ENCODE measurements at regions not wholly inside any gene's neighbourhood (a gene's known extent, or its start where the extent isn't known, plus 50 kb on each side); places are given as distances from the start of the nearest gene placed in this dataset.

DNA sequence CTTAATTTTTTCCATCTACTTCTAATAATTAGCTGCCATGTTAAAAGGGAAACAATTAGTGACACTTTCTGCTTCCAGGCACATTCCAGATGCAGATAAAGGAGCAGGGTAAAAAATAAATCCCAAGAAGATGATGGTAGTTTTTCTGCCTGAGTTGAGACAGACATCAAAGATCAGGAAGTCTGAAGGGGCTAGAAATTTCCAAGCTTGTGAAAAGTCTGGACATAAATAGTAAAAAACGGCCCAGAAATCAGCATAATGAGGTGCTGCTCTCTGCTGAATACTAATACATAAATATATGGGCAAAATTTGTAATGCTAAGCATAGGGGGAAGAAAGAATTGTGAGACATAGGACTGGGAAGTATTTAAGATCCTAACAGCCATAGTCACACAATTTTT, 460.0 kb upstream of the RGS18 start:
- no peaks in the 10 kb centered on the region for H3K79me1 ChIP-seq (ENCODE audit: insufficient read depth, low read depth, low read length, poor library complexity, severe bottlenecking)
- no peaks in the 10 kb centered on the region for H3K9me3 ChIP-seq (ENCODE audit: control insufficient read depth, low read depth, low read length)

More for the DNA sequence above, 460.0 kb upstream of the RGS18 start:
- Mint-ChIP-seq H3K36me3 (ENCODE audit: insufficient read depth in 1 of 3, low read depth in 3 of 3) (peaks cover 9 to 12% (median 11%) of the 10 kb centered on the region in 3 experiments), H3K4me3 (no peak overlapping the region), H3K9me3 (peaks cover 11 to 19% of the 10 kb centered on the region in 2 experiments), H3K27me3 (ENCODE audit: low read depth) (peaks cover 1% of the 10 kb centered on the region; the same call in 1 of the 2 replicates), H3K27ac (no peak overlapping the region), H3K4me1 (no peaks in the 10 kb centered on the region)
- H2BK120ac ChIP-seq (ENCODE audit: low read depth, low read length, poor library complexity, severe bottlenecking) = no peak overlapping the region
- H2AFZ ChIP-seq (ENCODE audit: low read length) = no peak overlapping the region
- H3K23me2 ChIP-seq (ENCODE audit: insufficient read length, low read depth, low read length, poor library complexity, severe bottlenecking) = no peaks in the 10 kb centered on the region
- no peaks in the 10 kb centered on the region for H3K4me1 ChIP-seq (ENCODE audit: insufficient read depth, low read length)
- TF ChIP-seq, protein P1, sequence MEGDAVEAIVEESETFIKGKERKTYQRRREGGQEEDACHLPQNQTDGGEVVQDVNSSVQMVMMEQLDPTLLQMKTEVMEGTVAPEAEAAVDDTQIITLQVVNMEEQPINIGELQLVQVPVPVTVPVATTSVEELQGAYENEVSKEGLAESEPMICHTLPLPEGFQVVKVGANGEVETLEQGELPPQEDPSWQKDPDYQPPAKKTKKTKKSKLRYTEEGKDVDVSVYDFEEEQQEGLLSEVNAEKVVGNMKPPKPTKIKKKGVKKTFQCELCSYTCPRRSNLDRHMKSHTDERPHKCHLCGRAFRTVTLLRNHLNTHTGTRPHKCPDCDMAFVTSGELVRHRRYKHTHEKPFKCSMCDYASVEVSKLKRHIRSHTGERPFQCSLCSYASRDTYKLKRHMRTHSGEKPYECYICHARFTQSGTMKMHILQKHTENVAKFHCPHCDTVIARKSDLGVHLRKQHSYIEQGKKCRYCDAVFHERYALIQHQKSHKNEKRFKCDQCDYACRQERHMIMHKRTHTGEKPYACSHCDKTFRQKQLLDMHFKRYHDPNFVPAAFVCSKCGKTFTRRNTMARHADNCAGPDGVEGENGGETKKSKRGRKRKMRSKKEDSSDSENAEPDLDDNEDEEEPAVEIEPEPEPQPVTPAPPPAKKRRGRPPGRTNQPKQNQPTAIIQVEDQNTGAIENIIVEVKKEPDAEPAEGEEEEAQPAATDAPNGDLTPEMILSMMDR (conservative IDR thresholded peaks at IDR 0.05) = no peak
- no peak overlapping the region for H2BK15ac ChIP-seq (ENCODE audit: low read depth, low read length)
- H3K23ac ChIP-seq (ENCODE audit: insufficient read length, low read depth, low read length) = no peak overlapping the region
- no peak overlapping the region for H3K4ac ChIP-seq (ENCODE audit: low read depth, low read length)
- no peak overlapping the region for H3T11ph ChIP-seq (ENCODE audit: low read length)
- H3K27me3 ChIP-seq (ENCODE audit: insufficient read depth, low read length) = no peaks in the 10 kb centered on the region
- H2BK20ac ChIP-seq (ENCODE audit: low read depth, low read length, poor library complexity, severe bottlenecking) = no peak overlapping the region
- no peaks in the 10 kb centered on the region for H3K79me2 ChIP-seq (ENCODE audit: insufficient read depth, low read length)
- no peaks in the 10 kb centered on the region for H4K20me1 ChIP-seq (ENCODE audit: control insufficient read depth, insufficient read depth, insufficient read length)
- H3K56ac ChIP-seq (ENCODE audit: insufficient read length, low read depth, low read length) = no peak overlapping the region
- no peak for DNase-seq
- H4K91ac ChIP-seq (ENCODE audit: insufficient read length, low read depth, low read length) = no peak overlapping the region
- no peak overlapping the region for H4K5ac ChIP-seq (ENCODE audit: insufficient read length, low read depth, low read length)
- H2BK5ac ChIP-seq (ENCODE audit: insufficient read length, low read length) = no peak overlapping the region
- H3K14ac ChIP-seq (ENCODE audit: insufficient read depth, low read length) = no peak overlapping the region
- no peak overlapping the region for H3K27ac ChIP-seq (ENCODE audit: insufficient read length, low read depth, low read length)
- no peak overlapping the region for H2BK12ac ChIP-seq (ENCODE audit: insufficient read length, low read depth, low read length)
- H3K4me2 ChIP-seq (ENCODE audit: insufficient read depth, insufficient read length, low read length) = no peak overlapping the region
- H3K18ac ChIP-seq (ENCODE audit: insufficient read length, low read depth, low read length) = no peak overlapping the region
- no CpG with 5 or more reads among the region's 1 CpG for WGBS (ENCODE audit: extremely low coverage, insufficient read length, low lambda C conversion rate)
- H2AK5ac ChIP-seq (ENCODE audit: insufficient read length, low read length) = no peak overlapping the region
- no peak overlapping the region for H4K8ac ChIP-seq (replicated peaks; ENCODE audit: insufficient read length, low read depth, low read length)
- H3K9ac ChIP-seq (ENCODE audit: extremely low read depth, insufficient read length, low read length) = no peak overlapping the region
